Activated CD4-positive, alpha-beta T cell treated with anti-CD3 and anti-CD28 coated beads, Interleukin-2, amount 50 U/mL, for 24 hours (primary cell): ENCODE measurements at regions not wholly inside any gene's neighbourhood (a gene's known extent, or its start where the extent isn't known, plus 50 kb on each side); places are given as distances from the start of the nearest gene placed in this dataset.
"Not testable (repeated sequence)": the region's sequence is repeated elsewhere in the genome, so short reads cannot be mapped to it uniquely, and the experiment has no call there.

Source experiments
- DNase-seq, 2 donors: peaks; one replicate each; pipeline ENCODE4 v3.0.0-alpha.2; 2020; ENCODE audit warnings: low read depth in 1 of 2, low spot score in 1 of 2

- DNase-seq, result no peak
Measured at GRCh38 chr18:4551001-4551360, 95.9 kb upstream of the DLGAP1 start.

GRCh38 chr18:4549164-4549872 lies 94.2 kb upstream of the DLGAP1 start:
- DNase-seq, result no peak

GRCh38 chr18:4547126-4547525 lies 92.0 kb upstream of the DLGAP1 start:
- DNase-seq, result no peak

GRCh38 chr18:4544142-4544541 lies 89.0 kb upstream of the DLGAP1 start:
- no peak for DNase-seq

GRCh38 chr18:4543711-4544110 lies 88.6 kb upstream of the DLGAP1 start:
- no peak for DNase-seq

GRCh38 chr18:4541588-4541987 lies 86.5 kb upstream of the DLGAP1 start:
- DNase-seq, result no peak

GRCh38 chr18:4536447-4536846 lies 81.3 kb upstream of the DLGAP1 start:
- no peak for DNase-seq

GRCh38 chr18:4528405-4528804 lies 73.3 kb upstream of the DLGAP1 start:
- no peak for DNase-seq

- DNase-seq, result not testable (repeated sequence)
Measured at GRCh38 chr18:4527826-4528225, 72.7 kb upstream of the DLGAP1 start.

- no peak for DNase-seq
Measured at GRCh38 chr18:4524096-4524495, 69.0 kb upstream of the DLGAP1 start.

GRCh38 chr18:4511166-4511565 lies 56.1 kb upstream of the DLGAP1 start:
- no peak for DNase-seq

- no peak for DNase-seq
Measured at GRCh38 chr18:4510711-4511110, 55.6 kb upstream of the DLGAP1 start.

GRCh38 chr18:4510160-4510559 lies 55.1 kb upstream of the DLGAP1 start:
- no peak for DNase-seq
